GM12891 (cell line): ENCODE measurements at regions not wholly inside any gene's neighbourhood (a gene's known extent, or its start where the extent isn't known, plus 50 kb on each side); places are given as distances from the start of the nearest gene placed in this dataset.
"Not testable (repeated sequence)": the region's sequence is repeated elsewhere in the genome, so short reads cannot be mapped to it uniquely, and the experiment has no call there.

Experiments
- DNase-seq: peaks from one replicate; pipeline ENCODE4 v3.0.0; 2011; ENCODE audit warnings: low spot score; ENCODE audit not compliant: insufficient read length
- FAIRE-seq: peaks from 2 replicates; lab custom pipeline; 2011; peaks lifted over from hg19 to GRCh38; lab: Jason Lieb, UNC
- PAX5 ChIP-seq: IDR thresholded peaks from 2 replicates; pipeline ENCODE4 v1.6.1; 2011; ENCODE audit warnings: low read length, moderate library complexity, mild to moderate bottlenecking; ENCODE audit not compliant: insufficient read depth, severe bottlenecking
- POLR2A ChIP-seq: IDR thresholded peaks from 2 replicates; pipeline ENCODE4 v1.6.1; 2011; ENCODE audit warnings: low read depth, low read length, control low read depth
- POLR2AphosphoS5 ChIP-seq: IDR thresholded peaks from 2 replicates; pipeline ENCODE4 v1.6.1; 2011; ENCODE audit warnings: low read depth, low read length, control low read depth
- POU2F2 ChIP-seq: IDR thresholded peaks from 2 replicates; pipeline ENCODE4 v1.6.1; 2011; ENCODE audit warnings: low read depth, mild to moderate bottlenecking, control low read depth, low read length, moderate library complexity
- SPI1 ChIP-seq: IDR thresholded peaks from 2 replicates; pipeline ENCODE4 v1.6.1; 2011; ENCODE audit warnings: low read depth, low read length, control low read depth
- TAF1 ChIP-seq: IDR thresholded peaks from 2 replicates; pipeline ENCODE4 v1.6.1; 2011; ENCODE audit warnings: low read depth, low read length, control low read depth

DNA sequence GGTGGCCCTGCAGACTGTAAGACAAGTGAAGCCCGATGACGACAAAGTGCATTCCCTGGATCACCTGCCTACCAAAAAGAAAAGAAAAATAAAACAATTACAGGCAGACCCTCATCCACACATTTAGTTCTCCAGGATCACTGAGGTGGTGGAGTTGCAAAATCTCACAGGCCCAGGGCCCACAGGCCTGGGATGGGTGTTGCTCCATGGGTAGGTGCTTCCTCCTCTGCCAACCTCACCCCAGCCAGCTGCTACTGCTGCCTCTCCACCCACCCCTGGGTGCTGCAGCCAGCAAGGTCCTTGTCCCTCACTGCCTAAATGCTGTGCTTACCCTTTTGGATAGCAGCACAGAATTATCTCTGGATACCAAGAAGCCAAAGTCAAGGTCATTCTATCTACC is 146.4 kb upstream of the GALNT2 start:
- FAIRE-seq = no peak
- no peak for DNase-seq
- no peak for TF ChIP-seq POU2F2
- no peak for TF ChIP-seq TAF1
- TF ChIP-seq POLR2A = no peak
- no peak for TF ChIP-seq PAX5
- no peak for TF ChIP-seq POLR2AphosphoS5
- no peak for TF ChIP-seq SPI1

- DNase-seq (no peak), FAIRE-seq (no peak)
- no peak for TF ChIP-seq SPI1
- TF ChIP-seq POLR2A = no peak
These were observed 144.8 kb upstream of the GALNT2 start for GRCh38 chr1:229922249-229922648.

DNA sequence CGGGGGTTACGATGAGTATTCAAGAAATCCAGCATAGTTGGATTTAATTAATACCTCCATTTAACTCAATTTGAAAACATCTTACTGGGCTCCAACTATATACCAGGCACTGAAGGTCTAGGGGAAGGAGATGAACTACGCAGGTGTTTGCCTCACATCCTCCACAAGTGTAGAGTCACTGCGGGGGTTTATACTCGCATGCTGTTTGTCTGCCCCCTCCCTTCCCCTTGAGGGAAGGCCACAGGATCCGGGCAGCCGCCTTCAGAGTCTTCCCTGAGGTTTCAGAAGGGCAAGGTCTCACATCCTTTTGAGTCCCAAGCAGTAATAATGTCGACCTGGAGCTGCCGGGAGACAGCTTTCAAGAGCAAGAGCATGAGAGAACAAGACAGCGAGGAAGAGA is 142.4 kb upstream of the GALNT2 start:
- FAIRE-seq (no peak), DNase-seq (no peak)
- no peak for TF ChIP-seq PAX5
- no peak for TF ChIP-seq POLR2A
- TF ChIP-seq SPI1 = no peak
- TF ChIP-seq POU2F2 = no peak
- no peak for TF ChIP-seq POLR2AphosphoS5
- TF ChIP-seq TAF1 = no peak

DNA sequence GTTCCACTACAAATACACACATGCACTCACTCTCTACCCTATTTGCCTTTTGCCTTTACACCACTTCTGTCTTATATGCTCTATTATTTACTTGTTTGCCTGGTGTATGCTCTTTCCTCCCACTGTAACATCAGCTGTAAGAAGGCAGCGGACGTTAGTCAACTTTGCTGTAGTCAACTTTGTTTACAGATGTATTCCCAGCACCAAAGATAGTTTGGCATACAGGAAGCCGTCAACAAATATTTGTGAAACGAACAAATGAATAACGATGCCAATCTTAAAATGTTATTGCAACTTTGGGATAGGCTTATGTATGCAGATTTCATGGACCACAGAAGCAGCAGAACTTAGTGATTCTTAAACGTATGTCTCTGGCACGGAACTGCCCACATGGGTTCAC is 138.3 kb upstream of the GALNT2 start:
- TF ChIP-seq PAX5 (no peak), TAF1 (no peak), POLR2AphosphoS5 (no peak), POU2F2 (no peak), SPI1 (no peak), POLR2A (no peak)
- DNase-seq (no peak), FAIRE-seq (no peak)

DNA sequence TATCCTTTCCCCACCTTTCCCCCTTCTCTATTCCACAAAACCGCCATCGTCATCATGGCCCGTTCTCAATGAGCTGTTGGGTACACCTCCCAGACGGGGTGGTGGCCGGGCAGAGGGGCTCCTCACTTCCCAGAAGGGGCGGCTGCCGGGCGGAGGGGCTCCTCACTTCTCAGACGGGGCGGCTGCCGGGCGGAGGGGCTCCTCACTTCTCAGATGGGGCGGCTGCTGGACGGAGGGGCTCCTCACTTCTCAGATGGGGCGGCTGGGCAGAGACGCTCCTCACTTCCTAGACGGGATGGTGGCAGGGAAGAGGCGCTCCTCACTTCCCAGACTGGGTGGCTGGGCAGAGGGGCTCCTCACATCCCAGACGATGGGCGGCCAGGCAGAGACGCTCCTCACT is 135.3 kb upstream of the GALNT2 start:
- DNase-seq, FAIRE-seq: not testable (repeated sequence)

DNA sequence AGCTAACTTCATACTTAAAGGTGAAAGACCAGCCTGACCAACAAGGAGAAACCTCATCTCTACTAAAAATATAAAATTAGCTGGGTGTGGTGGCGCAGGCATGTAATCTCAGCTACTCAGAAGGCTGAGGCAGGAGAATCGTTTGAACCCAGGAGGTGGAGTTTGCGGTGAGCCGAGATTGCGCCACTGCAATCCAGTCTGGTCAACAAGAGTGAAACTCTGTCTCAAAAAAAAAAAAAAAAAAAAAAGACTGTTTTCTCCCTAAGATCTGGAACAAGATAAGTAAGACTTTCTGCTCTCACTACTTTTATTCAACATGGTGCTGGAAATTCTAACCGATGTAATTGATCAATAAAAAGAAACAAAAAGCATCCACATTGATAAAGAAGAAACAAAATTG is 131.9 kb upstream of the GALNT2 start:
- not testable (repeated sequence) for DNase-seq, FAIRE-seq

DNA sequence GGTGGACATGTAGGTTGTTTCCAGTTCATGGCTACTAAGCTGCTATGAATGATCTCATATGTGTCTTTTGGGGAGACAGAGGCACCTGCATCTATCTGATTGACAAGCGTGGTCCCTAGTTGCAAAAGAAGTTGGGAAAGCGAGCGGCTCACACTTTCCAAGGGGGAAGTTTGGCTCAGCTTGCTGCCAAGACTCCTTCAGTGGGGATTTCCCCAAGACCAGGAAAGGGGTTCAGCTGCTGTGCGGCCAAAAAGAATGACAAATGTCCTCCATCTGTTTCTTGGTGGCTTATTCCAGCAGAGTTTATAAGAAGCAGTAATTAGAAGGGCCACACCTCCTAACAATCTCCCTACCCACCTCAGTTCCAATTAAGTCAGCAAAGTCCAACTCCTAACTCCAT is 128.5 kb upstream of the GALNT2 start:
- no peak for FAIRE-seq
- TF ChIP-seq POLR2A (no peak), SPI1 (no peak), PAX5 (no peak), POLR2AphosphoS5 (no peak), TAF1 (no peak), POU2F2 (no peak)
- DNase-seq = no peak

- DNase-seq (no peak), FAIRE-seq (no peak)
- TF ChIP-seq POU2F2 (no peak), SPI1 (no peak), PAX5 (no peak), POLR2A (no peak), POLR2AphosphoS5 (no peak), TAF1 (no peak)
These were observed 126.4 kb upstream of the GALNT2 start for GRCh38 chr1:229940684-229941083.

GRCh38 chr1:229941160-229941559 is 125.9 kb upstream of the GALNT2 start:
- no peak for FAIRE-seq
- TF ChIP-seq TAF1 (no peak), POU2F2 (no peak), PAX5 (no peak)
- DNase-seq = no peak

GRCh38 chr1:229941831-229942230 is 125.2 kb upstream of the GALNT2 start:
- DNase-seq = no peak
- no peak for FAIRE-seq
- TF ChIP-seq POLR2A = no peak
- no peak for TF ChIP-seq SPI1
- TF ChIP-seq TAF1 = no peak
- no peak for TF ChIP-seq POLR2AphosphoS5
- no peak for TF ChIP-seq POU2F2
- no peak for TF ChIP-seq PAX5

GRCh38 chr1:229942501-229942900 is 124.5 kb upstream of the GALNT2 start:
- DNase-seq (no peak), FAIRE-seq (no peak)
- TF ChIP-seq POLR2A = no peak
- no peak for TF ChIP-seq PAX5
- no peak for TF ChIP-seq TAF1
- no peak for TF ChIP-seq POLR2AphosphoS5
- TF ChIP-seq POU2F2 = no peak
- no peak for TF ChIP-seq SPI1
